ENCODE measurements at regions not wholly inside any gene's neighbourhood (a gene's known extent, or its start where the extent isn't known, plus 50 kb on each side); places are given as distances from the start of the nearest gene placed in this dataset.

- TF ChIP-seq, protein P1, sequence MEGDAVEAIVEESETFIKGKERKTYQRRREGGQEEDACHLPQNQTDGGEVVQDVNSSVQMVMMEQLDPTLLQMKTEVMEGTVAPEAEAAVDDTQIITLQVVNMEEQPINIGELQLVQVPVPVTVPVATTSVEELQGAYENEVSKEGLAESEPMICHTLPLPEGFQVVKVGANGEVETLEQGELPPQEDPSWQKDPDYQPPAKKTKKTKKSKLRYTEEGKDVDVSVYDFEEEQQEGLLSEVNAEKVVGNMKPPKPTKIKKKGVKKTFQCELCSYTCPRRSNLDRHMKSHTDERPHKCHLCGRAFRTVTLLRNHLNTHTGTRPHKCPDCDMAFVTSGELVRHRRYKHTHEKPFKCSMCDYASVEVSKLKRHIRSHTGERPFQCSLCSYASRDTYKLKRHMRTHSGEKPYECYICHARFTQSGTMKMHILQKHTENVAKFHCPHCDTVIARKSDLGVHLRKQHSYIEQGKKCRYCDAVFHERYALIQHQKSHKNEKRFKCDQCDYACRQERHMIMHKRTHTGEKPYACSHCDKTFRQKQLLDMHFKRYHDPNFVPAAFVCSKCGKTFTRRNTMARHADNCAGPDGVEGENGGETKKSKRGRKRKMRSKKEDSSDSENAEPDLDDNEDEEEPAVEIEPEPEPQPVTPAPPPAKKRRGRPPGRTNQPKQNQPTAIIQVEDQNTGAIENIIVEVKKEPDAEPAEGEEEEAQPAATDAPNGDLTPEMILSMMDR (IDR thresholded peaks at IDR 0.05), result no peak
- TF ChIP-seq ZFX (IDR thresholded peaks at IDR 0.05; ENCODE audit: borderline replicate concordance), result no peak
Measured at GRCh38 chr13:64423467-64423866, 2806.7 kb downstream of the PCDH9 start.

All from 22Rv1 (cell line).